GM18951 (cell line): ENCODE measurements at regions not wholly inside any gene's neighbourhood (a gene's known extent, or its start where the extent isn't known, plus 50 kb on each side); places are given as distances from the start of the nearest gene placed in this dataset.

Experiments used
- POLR2A ChIP-seq: IDR thresholded peaks from 4 replicates; pipeline ENCODE4 v1.6.1; 2011; ENCODE audit warnings: mild to moderate bottlenecking; ENCODE audit not compliant: insufficient read length, insufficient read depth; ENCODE audit errors: extremely low read depth
- in situ Hi-C: fragments of 300-500 bp; cut with MboI; formaldehyde crosslinking; loops from one replicate; pipeline ENCODE4 v1.12.0; 2022; ENCODE audit warnings: low sequenced_read_pairs, mixed read lengths, inconsistent platforms; ENCODE audit not compliant: unreplicated experiment

- in situ Hi-C loops, result no loop called here
- TF ChIP-seq POLR2A, result no peak
Measured at GRCh38 chr10:31635415-31636065, 293.1 kb downstream of the ARHGAP12 start.

GRCh38 chr10:31635009-31635408, 293.6 kb downstream of the ARHGAP12 start:
- TF ChIP-seq POLR2A, result no peak
- in situ Hi-C loops, result no loop called here

GRCh38 chr10:31630861-31631567, 297.6 kb downstream of the ARHGAP12 start:
- no peak for TF ChIP-seq POLR2A
- in situ Hi-C loops, result no loop called here

- in situ Hi-C loops, result no loop called here
- no peak for TF ChIP-seq POLR2A
Measured at GRCh38 chr10:31625566-31625965, 303.1 kb downstream of the ARHGAP12 start.

- in situ Hi-C loops, result no loop called here
- TF ChIP-seq POLR2A, result no peak
Measured at GRCh38 chr10:31624611-31625010, 304.0 kb downstream of the ARHGAP12 start.

GRCh38 chr10:31623947-31624346, 304.7 kb downstream of the ARHGAP12 start:
- no peak for TF ChIP-seq POLR2A
- in situ Hi-C loops, result no loop called here

GRCh38 chr10:31623466-31623865, 304.4 kb downstream of the ZEB1 start:
- in situ Hi-C loops, result no loop called here
- TF ChIP-seq POLR2A, result no peak

- in situ Hi-C loops, result no loop called here
- no peak for TF ChIP-seq POLR2A
Measured at GRCh38 chr10:31622978-31623377, 304.0 kb downstream of the ZEB1 start.

GRCh38 chr10:31621733-31622132, 302.7 kb downstream of the ZEB1 start:
- no peak for TF ChIP-seq POLR2A
- in situ Hi-C loops, result no loop called here

- TF ChIP-seq POLR2A, result no peak
- in situ Hi-C loops, result no loop called here
Measured at GRCh38 chr10:31620226-31621151, 301.5 kb downstream of the ZEB1 start.

- in situ Hi-C loops, result no loop called here
- TF ChIP-seq POLR2A, result no peak
Measured at GRCh38 chr10:31619531-31620061, 300.6 kb downstream of the ZEB1 start.

- TF ChIP-seq POLR2A, result no peak
- in situ Hi-C loops, result no loop called here
Measured at GRCh38 chr10:31618541-31619291, 299.7 kb downstream of the ZEB1 start.
